GM12878 (cell line): ENCODE measurements at regions not wholly inside any gene's neighbourhood (a gene's known extent, or its start where the extent isn't known, plus 50 kb on each side); places are given as distances from the start of the nearest gene placed in this dataset.

ENCODE experiments used
- ATAC-seq: fragments of 200-7000 bp; cut with Tn5 transposase; 3 replicates; pipeline ENCODE4 v1.9.1; 2020; ENCODE audit warnings: mild to moderate bottlenecking, moderate library complexity
- BruUV-seq: library from RNA; stranded (reverse); fragments of 400-500 nt; replicated peaks from 2 replicates; lab custom pipeline; 2021; lab: Mats Ljungman, UMichigan
- CTCF ChIA-PET: fragments of 300-600 bp; sonication (Branson Sonifier 250); formaldehyde crosslinking; extraction: SDS; loops from one replicate; lab custom pipeline; 2021; ENCODE audit warnings: inconsistent platforms; lab: Yijun Ruan, JAX
- POLR2A ChIA-PET: fragments of 350-600 bp; formaldehyde crosslinking; extraction: SDS; loops from one replicate; lab custom pipeline; 2021; ENCODE audit warnings: inconsistent platforms; lab: Charles Lee
- RAD21 ChIA-PET: fragments of 300-600 bp; sonication (Branson Sonifier 250); formaldehyde crosslinking; loops from one replicate; lab custom pipeline; 2023; ENCODE audit warnings: antibody characterized with exemption; ENCODE audit not compliant: unreplicated experiment; lab: Charles Lee
- SMC1A ChIA-PET: fragments of 300-600 bp; sonication (Branson Sonifier 250); formaldehyde crosslinking; loops from one replicate; lab custom pipeline; 2023; ENCODE audit not compliant: unreplicated experiment, uncharacterized antibody; lab: Charles Lee
- DNase-seq: peaks from one replicate; pipeline ENCODE4 v3.0.0-alpha.2; 2011; ENCODE audit warnings: low read depth, low spot score
- FAIRE-seq: peaks from 3 replicates; lab custom pipeline; 2011; peaks lifted over from hg19 to GRCh38; lab: Jason Lieb, UNC
- H2AFZ ChIP-seq: 2 replicates; pipeline ENCODE4 v1.6.0; 2011; ENCODE audit warnings: low read depth, low read length, control low read depth; ENCODE audit not compliant: control insufficient read depth
- H3K27ac ChIP-seq: 2 replicates; pipeline ENCODE4 v1.5.1; 2011; ENCODE audit warnings: control low read depth; ENCODE audit not compliant: control insufficient read depth, insufficient read depth
- H3K27me3 ChIP-seq, 2 experiments: replicated peaks in 1 of 2; 2 replicates each; pipeline versions ENCODE4 v1.6.0 to v1.6.1; 2011; ENCODE audit warnings: low read length in 1 of 2; ENCODE audit not compliant: control insufficient read depth in 2 of 2, insufficient read depth in 2 of 2
- H3K36me3 ChIP-seq, 2 experiments: 2 replicates each; pipeline ENCODE4 v1.5.1; 2011; ENCODE audit warnings: low read length in 1 of 2; ENCODE audit not compliant: control insufficient read depth in 2 of 2, insufficient read depth in 2 of 2
- H3K4me1 ChIP-seq: 2 replicates; pipeline ENCODE4 v1.6.1; 2011; ENCODE audit warnings: mild to moderate bottlenecking, low read length, moderate library complexity, mixed read lengths; ENCODE audit not compliant: control insufficient read depth, insufficient read depth
- H3K4me2 ChIP-seq: 2 replicates; pipeline ENCODE4 v1.6.0; 2011; ENCODE audit warnings: control low read depth; ENCODE audit not compliant: control insufficient read depth, insufficient read depth
- H3K4me3 ChIP-seq: fragments of 200-600 bp; sonication (generic); 2 replicates; pipeline ENCODE4 v1.5.1; 2016
- H3K79me2 ChIP-seq: 2 replicates; pipeline ENCODE4 v1.6.0; 2011; ENCODE audit warnings: low read length; ENCODE audit not compliant: control insufficient read depth, insufficient read depth
- H3K9ac ChIP-seq: 2 replicates; pipeline ENCODE4 v1.8.0; 2011; ENCODE audit warnings: low read length, control low read depth, mixed read lengths; ENCODE audit not compliant: control insufficient read depth, insufficient read depth
- H3K9me3 ChIP-seq: replicated peaks from 3 replicates; pipeline ENCODE4 v1.5.1; 2011; ENCODE audit warnings: mild to moderate bottlenecking, low read length; ENCODE audit not compliant: control insufficient read depth, insufficient read depth
- H4K20me1 ChIP-seq: 2 replicates; pipeline ENCODE4 v1.6.0; 2011; ENCODE audit not compliant: control insufficient read depth, insufficient read depth
- CBX3 ChIP-seq: fragments of 200-600 bp; sonication (generic); IDR thresholded peaks from 2 replicates; pipeline ENCODE4 v1.6.1; 2016; ENCODE audit warnings: low read depth, borderline replicate concordance
- SPI1 ChIP-seq: IDR thresholded peaks from 2 replicates; pipeline ENCODE4 v1.6.1; 2011; ENCODE audit warnings: low read depth, mild to moderate bottlenecking, low read length, moderate library complexity, borderline replicate concordance; ENCODE audit not compliant: insufficient read depth
- TCF7 ChIP-seq: IDR thresholded peaks from 2 replicates; pipeline ENCODE4 v1.6.1; 2014; ENCODE audit warnings: antibody characterized with exemption, borderline replicate concordance
- WGBS: methylation state at CpG from one replicate; pipeline ENCODE4 v1.1.6; 2016; ENCODE audit warnings: low lambda C conversion rate; ENCODE audit not compliant: insufficient replicate concordance, insufficient coverage; ENCODE audit errors: missing lambda C conversion rate; 5-methylcytosine and 5-hydroxymethylcytosine counted together
- in situ Hi-C: fragments of 300-500 bp; cut with MboI; formaldehyde crosslinking; loops from 9 replicates; pipeline ENCODE4 v1.14.3; 2018; ENCODE audit warnings: mixed read lengths
- intact Hi-C: fragments of 100-400 bp; cut with micrococcal nuclease; formaldehyde crosslinking; loops from one replicate; pipeline ENCODE4 v1.14.2; 2022; ENCODE audit not compliant: unreplicated experiment
- TF ChIP-seq, protein P1 (sequence below): fragments of 450-650 bp; formaldehyde crosslinking; IDR thresholded peaks from 2 replicates; pipeline ENCODE4 v1.5.0; 2022; ENCODE audit warnings: mild to moderate bottlenecking, missing genetic modification characterization
- TF ChIP-seq, protein P2 (sequence below): IDR thresholded peaks from 2 replicates; pipeline ENCODE4 v1.6.1; 2012; ENCODE audit warnings: mild to moderate bottlenecking, low read depth, low read length

DNA sequence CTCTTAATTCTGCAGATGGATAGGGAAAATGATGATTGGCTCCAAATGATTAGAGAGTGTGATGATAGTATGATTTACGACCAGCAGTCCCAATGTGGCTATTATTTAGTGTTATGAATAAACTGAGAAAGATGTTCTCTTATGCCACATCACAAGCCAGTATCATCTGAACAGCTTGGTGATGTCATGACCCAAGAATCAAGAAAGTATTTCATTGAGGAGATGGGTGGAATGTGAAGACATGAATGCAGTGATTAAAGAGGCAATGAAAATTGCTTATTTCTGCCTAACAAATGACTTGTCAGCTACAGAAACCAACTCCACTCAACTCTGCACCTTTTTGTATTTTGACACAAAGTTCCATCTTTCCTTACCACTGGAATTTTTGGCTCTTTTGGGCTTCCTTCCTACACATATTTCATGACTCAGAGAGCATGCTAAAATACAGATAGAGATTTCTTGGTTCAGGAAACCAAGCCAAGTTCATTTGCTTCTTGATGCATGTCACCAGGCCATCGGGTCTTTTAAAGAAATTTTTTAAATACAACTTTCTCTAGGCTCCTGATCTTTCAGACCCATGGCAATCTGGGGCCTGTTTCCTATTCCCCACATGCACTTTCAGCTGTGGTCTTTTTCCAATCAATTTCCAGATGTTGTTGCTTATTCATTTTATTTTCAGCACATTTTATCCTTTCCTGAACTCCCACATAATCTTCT lies 174.2 kb downstream of the HHIP start:
- Histone ChIP-seq H3K36me3 (no peaks in the 10 kb centered on the region), H3K4me2 (no peak overlapping the region), H3K9me3 (no peaks in the 10 kb centered on the region), H4K20me1 (no peaks in the 10 kb centered on the region), H3K27me3 (no peaks in the 10 kb centered on the region), H3K4me1 (no peaks in the 10 kb centered on the region), H2AFZ (no peak overlapping the region), H3K9ac (no peak overlapping the region), H3K27ac (no peak overlapping the region), H3K79me2 (no peaks in the 10 kb centered on the region), H3K4me3 (no peak overlapping the region)
- POLR2A ChIA-PET, result no interaction called here
- RAD21 ChIA-PET, result no interaction called here
- SMC1A ChIA-PET, result no interaction called here
- intact Hi-C loops (no loop called here), in situ Hi-C loops (no loop called here)
- no peak for ATAC-seq
- 13% methylated on average over 2 of the region's 2 CpGs for WGBS
- no TSS peak for BruUV-seq
- FAIRE-seq, result no peak
- DNase-seq, result no peak
- TF ChIP-seq, protein P1, sequence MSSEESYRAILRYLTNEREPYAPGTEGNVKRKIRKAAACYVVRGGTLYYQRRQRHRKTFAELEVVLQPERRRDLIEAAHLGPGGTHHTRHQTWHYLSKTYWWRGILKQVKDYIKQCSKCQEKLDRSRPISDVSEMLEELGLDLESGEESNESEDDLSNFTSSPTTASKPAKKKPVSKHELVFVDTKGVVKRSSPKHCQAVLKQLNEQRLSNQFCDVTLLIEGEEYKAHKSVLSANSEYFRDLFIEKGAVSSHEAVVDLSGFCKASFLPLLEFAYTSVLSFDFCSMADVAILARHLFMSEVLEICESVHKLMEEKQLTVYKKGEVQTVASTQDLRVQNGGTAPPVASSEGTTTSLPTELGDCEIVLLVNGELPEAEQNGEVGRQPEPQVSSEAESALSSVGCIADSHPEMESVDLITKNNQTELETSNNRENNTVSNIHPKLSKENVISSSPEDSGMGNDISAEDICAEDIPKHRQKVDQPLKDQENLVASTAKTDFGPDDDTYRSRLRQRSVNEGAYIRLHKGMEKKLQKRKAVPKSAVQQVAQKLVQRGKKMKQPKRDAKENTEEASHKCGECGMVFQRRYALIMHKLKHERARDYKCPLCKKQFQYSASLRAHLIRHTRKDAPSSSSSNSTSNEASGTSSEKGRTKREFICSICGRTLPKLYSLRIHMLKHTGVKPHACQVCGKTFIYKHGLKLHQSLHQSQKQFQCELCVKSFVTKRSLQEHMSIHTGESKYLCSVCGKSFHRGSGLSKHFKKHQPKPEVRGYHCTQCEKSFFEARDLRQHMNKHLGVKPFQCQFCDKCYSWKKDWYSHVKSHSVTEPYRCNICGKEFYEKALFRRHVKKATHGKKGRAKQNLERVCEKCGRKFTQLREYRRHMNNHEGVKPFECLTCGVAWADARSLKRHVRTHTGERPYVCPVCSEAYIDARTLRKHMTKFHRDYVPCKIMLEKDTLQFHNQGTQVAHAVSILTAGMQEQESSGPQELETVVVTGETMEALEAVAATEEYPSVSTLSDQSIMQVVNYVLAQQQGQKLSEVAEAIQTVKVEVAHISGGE (CRISPR knock-in tag), result no peak
- TF ChIP-seq SPI1 (no peak), TCF7 (no peak), CBX3 (no peak)
- TF ChIP-seq, protein P2, sequence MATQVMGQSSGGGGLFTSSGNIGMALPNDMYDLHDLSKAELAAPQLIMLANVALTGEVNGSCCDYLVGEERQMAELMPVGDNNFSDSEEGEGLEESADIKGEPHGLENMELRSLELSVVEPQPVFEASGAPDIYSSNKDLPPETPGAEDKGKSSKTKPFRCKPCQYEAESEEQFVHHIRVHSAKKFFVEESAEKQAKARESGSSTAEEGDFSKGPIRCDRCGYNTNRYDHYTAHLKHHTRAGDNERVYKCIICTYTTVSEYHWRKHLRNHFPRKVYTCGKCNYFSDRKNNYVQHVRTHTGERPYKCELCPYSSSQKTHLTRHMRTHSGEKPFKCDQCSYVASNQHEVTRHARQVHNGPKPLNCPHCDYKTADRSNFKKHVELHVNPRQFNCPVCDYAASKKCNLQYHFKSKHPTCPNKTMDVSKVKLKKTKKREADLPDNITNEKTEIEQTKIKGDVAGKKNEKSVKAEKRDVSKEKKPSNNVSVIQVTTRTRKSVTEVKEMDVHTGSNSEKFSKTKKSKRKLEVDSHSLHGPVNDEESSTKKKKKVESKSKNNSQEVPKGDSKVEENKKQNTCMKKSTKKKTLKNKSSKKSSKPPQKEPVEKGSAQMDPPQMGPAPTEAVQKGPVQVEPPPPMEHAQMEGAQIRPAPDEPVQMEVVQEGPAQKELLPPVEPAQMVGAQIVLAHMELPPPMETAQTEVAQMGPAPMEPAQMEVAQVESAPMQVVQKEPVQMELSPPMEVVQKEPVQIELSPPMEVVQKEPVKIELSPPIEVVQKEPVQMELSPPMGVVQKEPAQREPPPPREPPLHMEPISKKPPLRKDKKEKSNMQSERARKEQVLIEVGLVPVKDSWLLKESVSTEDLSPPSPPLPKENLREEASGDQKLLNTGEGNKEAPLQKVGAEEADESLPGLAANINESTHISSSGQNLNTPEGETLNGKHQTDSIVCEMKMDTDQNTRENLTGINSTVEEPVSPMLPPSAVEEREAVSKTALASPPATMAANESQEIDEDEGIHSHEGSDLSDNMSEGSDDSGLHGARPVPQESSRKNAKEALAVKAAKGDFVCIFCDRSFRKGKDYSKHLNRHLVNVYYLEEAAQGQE, result no peak
- CTCF ChIA-PET, result interaction anchor here (1.2 kb wide), 1 partner anchor 32 kb away, joined by 3 read pairs; no protein-coding TSS in a partner anchor
